WI38 (cell line): ENCODE measurements at regions not wholly inside any gene's neighbourhood (a gene's known extent, or its start where the extent isn't known, plus 50 kb on each side); places are given as distances from the start of the nearest gene placed in this dataset.

Experiments used
- H3K4me3 ChIP-seq: 2 replicates; pipeline ENCODE4 v1.5.1; 2011; ENCODE audit warnings: low read depth, mild to moderate bottlenecking, control low read depth, low read length
- TF ChIP-seq, protein P1 (sequence below): IDR thresholded peaks from 2 replicates; pipeline ENCODE4 v1.5.1; 2012; ENCODE audit warnings: low read depth, mild to moderate bottlenecking, control low read depth, low read length

- TF ChIP-seq, protein P1, sequence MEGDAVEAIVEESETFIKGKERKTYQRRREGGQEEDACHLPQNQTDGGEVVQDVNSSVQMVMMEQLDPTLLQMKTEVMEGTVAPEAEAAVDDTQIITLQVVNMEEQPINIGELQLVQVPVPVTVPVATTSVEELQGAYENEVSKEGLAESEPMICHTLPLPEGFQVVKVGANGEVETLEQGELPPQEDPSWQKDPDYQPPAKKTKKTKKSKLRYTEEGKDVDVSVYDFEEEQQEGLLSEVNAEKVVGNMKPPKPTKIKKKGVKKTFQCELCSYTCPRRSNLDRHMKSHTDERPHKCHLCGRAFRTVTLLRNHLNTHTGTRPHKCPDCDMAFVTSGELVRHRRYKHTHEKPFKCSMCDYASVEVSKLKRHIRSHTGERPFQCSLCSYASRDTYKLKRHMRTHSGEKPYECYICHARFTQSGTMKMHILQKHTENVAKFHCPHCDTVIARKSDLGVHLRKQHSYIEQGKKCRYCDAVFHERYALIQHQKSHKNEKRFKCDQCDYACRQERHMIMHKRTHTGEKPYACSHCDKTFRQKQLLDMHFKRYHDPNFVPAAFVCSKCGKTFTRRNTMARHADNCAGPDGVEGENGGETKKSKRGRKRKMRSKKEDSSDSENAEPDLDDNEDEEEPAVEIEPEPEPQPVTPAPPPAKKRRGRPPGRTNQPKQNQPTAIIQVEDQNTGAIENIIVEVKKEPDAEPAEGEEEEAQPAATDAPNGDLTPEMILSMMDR = no peak
- no peak overlapping the region for H3K4me3 ChIP-seq
These were observed 54.2 kb downstream of the TMEM100 start for GRCh38 chr17:55668312-55668920.

DNA sequence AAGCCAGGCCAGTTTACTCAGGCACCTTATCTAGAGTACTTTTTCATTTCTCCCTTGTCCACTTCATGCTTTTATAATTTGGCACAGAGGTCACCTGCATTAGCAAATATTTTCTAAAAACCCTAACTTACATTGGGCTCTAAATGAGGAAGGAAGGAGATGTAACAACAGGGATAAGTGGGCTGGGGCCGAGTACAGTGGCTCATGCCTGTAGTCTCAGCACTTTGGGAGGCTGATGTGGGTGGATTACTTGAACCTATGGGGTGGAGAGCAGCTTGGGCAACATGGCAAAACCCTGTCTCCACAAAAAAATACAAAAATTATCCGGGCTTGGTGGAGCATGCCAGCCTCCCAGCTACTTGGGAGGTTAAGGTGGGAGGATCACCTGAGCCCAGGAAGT is 55.9 kb downstream of the TMEM100 start:
- TF ChIP-seq, protein P1 = no peak
- no peak overlapping the region for H3K4me3 ChIP-seq

DNA sequence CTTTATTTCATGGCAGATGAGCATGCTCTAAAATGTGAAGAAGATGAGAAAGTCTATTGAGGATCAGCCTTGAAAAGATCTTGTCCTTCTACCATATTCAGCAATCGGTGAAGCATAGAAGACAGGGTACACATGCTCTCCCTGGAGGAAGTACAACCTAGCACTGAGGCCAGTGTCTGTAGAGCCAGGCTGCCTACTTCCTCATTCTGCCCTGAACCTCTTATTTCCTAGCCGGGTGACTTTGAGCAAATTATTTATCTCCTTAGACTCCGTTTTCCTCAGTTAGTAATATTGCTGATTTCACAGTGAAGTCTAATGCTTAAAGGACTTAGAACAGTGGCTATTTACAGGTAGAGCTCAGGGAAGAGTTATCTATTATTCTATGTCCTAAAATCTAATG is 58.4 kb downstream of the TMEM100 start:
- TF ChIP-seq, protein P1 = no peak
- no peak overlapping the region for H3K4me3 ChIP-seq

- TF ChIP-seq, protein P1 = no peak
- no peak overlapping the region for H3K4me3 ChIP-seq
These were observed 59.3 kb downstream of the TMEM100 start for GRCh38 chr17:55663400-55663799.

DNA sequence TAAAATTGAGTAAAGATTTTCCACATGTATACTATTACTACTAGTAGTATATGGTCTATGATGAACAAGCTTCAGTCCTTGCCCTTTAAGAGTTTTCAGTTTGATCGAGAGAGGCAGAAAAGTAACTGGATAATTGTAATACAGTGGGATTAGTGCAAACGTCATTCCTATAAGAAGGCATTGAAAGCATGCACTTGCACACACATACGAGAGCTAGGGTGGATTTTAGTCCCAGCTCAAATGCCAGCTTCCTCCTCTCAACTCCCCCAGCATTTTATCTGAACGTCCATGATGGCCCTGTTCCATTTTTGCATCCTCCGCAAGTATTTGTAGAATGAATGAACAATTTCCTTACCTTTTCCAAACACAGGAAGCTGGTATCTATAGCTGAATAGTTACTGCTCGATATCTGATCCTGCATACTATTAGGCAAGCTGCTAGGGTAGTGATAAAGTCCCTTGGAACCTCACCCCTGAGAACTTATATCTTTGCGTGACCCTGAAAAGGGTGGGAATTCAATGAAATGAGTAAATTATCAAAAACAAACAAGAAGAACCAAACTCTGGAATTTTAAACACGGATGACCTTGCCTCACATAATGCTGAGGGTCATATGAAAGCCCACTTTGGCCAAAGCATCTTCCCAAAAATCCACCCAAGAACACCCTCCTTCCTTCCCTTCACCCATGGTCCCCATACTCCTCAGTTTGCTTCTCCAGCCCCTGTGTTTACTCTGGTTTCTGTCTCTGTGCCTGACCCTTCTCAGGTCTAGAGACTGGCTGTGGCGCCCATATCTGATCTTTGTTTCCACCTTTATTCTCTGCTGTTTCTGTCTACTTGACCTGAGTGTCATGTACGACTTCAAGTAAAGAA is 60.5 kb downstream of the TMEM100 start:
- TF ChIP-seq, protein P1 = no peak
- no peak overlapping the region for H3K4me3 ChIP-seq

GRCh38 chr17:55661256-55661758 is 61.4 kb downstream of the TMEM100 start:
- H3K4me3 ChIP-seq = no peak overlapping the region
- TF ChIP-seq, protein P1 = no peak
